Psoas muscle (tissue), 7 donors: ENCODE measurements at regions not wholly inside any gene's neighbourhood (a gene's known extent, or its start where the extent isn't known, plus 50 kb on each side); places are given as distances from the start of the nearest gene placed in this dataset.

Experiments
- ATAC-seq, 4 donors: fragments of 200-7000 bp; cut with Tn5 transposase; one replicate each; pipeline ENCODE4 v1.9.1; 2020; ENCODE audit warnings: moderate library complexity in 3 of 4, mild to moderate bottlenecking in 2 of 4
- DNase-seq, 2 donors: peaks; one replicate each; pipeline ENCODE4 v3.0.0-alpha.2; 2020
- H3K27ac ChIP-seq: fragments of 200-600 bp; one replicate; pipeline ENCODE4 v1.8.0; 2022
- H3K27me3 ChIP-seq, 3 donors: fragments of 200-600 bp in 1 of 3; one replicate each; pipeline versions ENCODE4 v1.6.1 to v1.8.0; 2013 to 2022; ENCODE audit warnings: low read length in 2 of 3, mild to moderate bottlenecking in 2 of 3, moderate library complexity in 1 of 3; ENCODE audit not compliant: insufficient read depth in 3 of 3
- H3K36me3 ChIP-seq, 2 donors: fragments of 200-600 bp in 1 of 2; one replicate each; pipeline versions ENCODE4 v1.6.1 to v1.8.0; 2013 to 2022; ENCODE audit warnings: low read depth in 1 of 2, mild to moderate bottlenecking in 1 of 2, moderate library complexity in 1 of 2; ENCODE audit not compliant: insufficient read depth in 1 of 2
- H3K4me1 ChIP-seq: fragments of 200-600 bp; one replicate; pipeline ENCODE4 v1.8.0; 2022
- H3K4me3 ChIP-seq: fragments of 200-600 bp; one replicate; pipeline ENCODE4 v1.8.0; 2022; ENCODE audit warnings: mild to moderate bottlenecking
- H3K9me3 ChIP-seq: fragments of 200-600 bp; one replicate; pipeline ENCODE4 v1.8.0; 2022
- WGBS, 3 donors: extraction: QIAGEN DNeasy Blood & Tissue Kit; methylation state at CpG; one replicate each; pipeline versions ENCODE4 v1.1.6 to v1.1.7; 2013; 5-methylcytosine and 5-hydroxymethylcytosine counted together
- intact Hi-C, 2 donors: fragments of 100-400 bp; cut with DNase I; formaldehyde crosslinking; loops; one replicate each; pipeline versions ENCODE4 v1.11.0 to v1.14.2; 2022
- TF ChIP-seq, protein P1 (sequence below): fragments of 200-600 bp; IDR thresholded peaks from one replicate; pipeline ENCODE4 v1.8.0; 2022; ENCODE audit warnings: antibody characterized with exemption
- donor health status: healthy with polysubstance abuse.
- donor health status: DM: no; HTN: no; CAD: no; lungs with moderate emphysema.
- donor health status: Bipolar disorder and iron deficiency.
- donor health status: healthy.
- donor health status: DM: yes; HTN: yes; CAD: no.
- donor health status: DM: no; HTN: no; CAD: no.
- donor health status: DM: yes; HTN: yes; CAD: no.

DNA sequence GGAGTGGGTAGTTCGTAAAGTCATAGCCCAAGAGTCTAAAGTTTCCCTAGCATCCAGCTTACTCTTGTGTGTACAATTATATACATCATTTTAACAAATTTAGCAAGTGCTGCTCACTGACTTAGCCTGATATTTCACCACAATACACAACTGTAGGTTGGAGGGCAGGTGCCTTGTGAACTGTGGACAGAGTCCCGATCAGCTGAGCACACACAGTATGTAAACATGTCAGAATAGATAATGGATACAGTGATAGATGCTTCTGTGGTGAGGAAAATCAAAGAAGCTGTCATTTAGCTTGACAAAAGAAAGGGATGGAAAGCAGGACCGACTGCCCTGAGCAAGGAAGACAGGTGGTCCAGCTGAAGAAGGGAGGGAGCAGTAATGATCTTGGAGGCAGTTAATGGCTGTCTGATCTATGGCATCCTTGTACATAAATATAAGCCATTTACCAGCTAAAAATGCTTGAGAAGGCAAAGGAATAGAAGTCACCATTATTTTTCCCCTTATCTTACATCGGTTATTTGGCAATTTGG lies 372.8 kb upstream of the UBE2E3 start:
- intact Hi-C loops = loop anchor here in 1 of 2 donors (10.0 kb wide), 1 partner anchor 447 kb away; no protein-coding TSS in a partner anchor
- TF ChIP-seq, protein P1, sequence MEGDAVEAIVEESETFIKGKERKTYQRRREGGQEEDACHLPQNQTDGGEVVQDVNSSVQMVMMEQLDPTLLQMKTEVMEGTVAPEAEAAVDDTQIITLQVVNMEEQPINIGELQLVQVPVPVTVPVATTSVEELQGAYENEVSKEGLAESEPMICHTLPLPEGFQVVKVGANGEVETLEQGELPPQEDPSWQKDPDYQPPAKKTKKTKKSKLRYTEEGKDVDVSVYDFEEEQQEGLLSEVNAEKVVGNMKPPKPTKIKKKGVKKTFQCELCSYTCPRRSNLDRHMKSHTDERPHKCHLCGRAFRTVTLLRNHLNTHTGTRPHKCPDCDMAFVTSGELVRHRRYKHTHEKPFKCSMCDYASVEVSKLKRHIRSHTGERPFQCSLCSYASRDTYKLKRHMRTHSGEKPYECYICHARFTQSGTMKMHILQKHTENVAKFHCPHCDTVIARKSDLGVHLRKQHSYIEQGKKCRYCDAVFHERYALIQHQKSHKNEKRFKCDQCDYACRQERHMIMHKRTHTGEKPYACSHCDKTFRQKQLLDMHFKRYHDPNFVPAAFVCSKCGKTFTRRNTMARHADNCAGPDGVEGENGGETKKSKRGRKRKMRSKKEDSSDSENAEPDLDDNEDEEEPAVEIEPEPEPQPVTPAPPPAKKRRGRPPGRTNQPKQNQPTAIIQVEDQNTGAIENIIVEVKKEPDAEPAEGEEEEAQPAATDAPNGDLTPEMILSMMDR = no peak
- no peak overlapping the region for H3K27ac ChIP-seq
- no peaks in the 10 kb centered on the region for H3K36me3 ChIP-seq
- no peaks in the 10 kb centered on the region for H3K9me3 ChIP-seq
- WGBS, 3 donors = 68 to 79% (median 73%) methylated on average over 4 of the region's 4 CpGs
- no peaks in the 10 kb centered on the region for H3K4me1 ChIP-seq
- no peak for ATAC-seq
- H3K27me3 ChIP-seq = no peaks in the 10 kb centered on the region
- no peak overlapping the region for H3K4me3 ChIP-seq
- no peak for DNase-seq

DNA sequence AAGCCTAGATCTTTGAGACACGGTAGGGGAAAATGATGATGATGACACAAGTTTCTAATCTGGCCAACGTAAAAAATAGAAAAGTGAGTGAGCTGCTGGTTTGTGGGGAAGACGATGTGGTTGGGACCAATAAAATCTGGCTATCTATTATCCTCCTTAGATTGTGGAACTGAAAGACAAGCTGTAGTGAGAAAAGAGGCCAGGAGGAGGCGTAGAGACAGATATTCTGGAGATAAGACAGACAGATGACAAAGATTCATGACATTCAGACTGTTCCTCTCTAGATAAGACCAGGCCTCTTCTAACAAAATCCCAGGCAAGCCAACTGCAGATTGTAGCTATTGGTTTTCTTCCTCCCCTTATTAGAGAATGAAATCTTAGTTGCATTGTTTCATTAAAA lies 376.3 kb upstream of the UBE2E3 start:
- H3K27me3 ChIP-seq = no peaks in the 10 kb centered on the region
- 29 to 53% (median 30%) methylated on average over 4 of the region's 4 CpGs for WGBS, 3 donors
- no peak for DNase-seq
- intact Hi-C loops = loop anchor here in 1 of 2 donors (10.0 kb wide), 1 partner anchor 451 kb away; no protein-coding TSS in a partner anchor
- no peak overlapping the region for H3K4me3 ChIP-seq
- ATAC-seq = no peak
- H3K27ac ChIP-seq = no peak overlapping the region
- H3K4me1 ChIP-seq = no peaks in the 10 kb centered on the region
- no peaks in the 10 kb centered on the region for H3K36me3 ChIP-seq
- no peaks in the 10 kb centered on the region for H3K9me3 ChIP-seq
- TF ChIP-seq, protein P1 = peak; percentile 19

DNA sequence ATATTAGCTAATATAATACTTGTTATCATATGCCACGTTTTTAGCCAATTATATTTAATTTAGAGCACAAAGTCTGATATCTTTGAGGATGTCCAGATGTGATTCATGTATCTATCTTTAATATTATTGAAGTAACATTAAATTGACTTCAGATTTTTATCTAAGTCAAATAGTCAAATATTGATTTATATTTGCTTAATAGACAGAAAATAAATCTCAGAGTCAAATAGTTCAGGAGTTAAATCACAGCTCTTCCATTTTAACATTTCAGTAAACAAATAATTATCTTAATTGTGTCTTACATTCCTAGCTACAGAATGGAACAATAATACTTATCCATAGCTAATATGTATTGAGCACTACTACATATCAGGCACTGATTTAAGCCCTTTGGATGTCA lies 379.4 kb upstream of the UBE2E3 start:
- intact Hi-C loops = loop anchor here in 1 of 2 donors (10.0 kb wide), 1 partner anchor 454 kb away; no protein-coding TSS in a partner anchor
- H3K4me3 ChIP-seq = no peak overlapping the region

DNA sequence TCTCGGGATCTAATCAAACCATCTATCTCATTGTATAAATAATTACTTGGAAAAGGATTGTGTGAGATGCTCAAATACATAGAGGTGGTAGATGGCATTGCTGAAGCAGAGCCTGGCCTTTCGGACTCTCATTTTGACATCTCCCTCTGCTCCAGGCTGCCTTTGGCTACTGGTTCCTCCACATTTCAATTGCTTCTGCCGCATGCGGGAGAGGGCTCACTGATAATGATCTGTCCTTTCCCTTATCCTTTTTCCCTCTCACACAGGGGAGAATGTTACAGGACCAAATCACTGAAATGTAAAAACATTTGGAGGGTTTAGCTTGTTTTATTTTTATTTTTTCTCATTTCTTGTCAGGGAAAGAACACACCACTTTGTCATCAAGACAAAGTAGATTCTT lies 380.6 kb upstream of the UBE2E3 start:
- Histone ChIP-seq H3K9me3 (no peaks in the 10 kb centered on the region), H3K27me3 (no peaks in the 10 kb centered on the region), H3K36me3 (no peaks in the 10 kb centered on the region), H3K27ac (no peak overlapping the region), H3K4me3 (no peak overlapping the region), H3K4me1 (no peaks in the 10 kb centered on the region)
- 75 to 89% (median 84%) methylated on average over 4 of the region's 4 CpGs for WGBS, 3 donors
- intact Hi-C loops = loop anchor here in 1 of 2 donors (10.0 kb wide), 1 partner anchor 455 kb away; no protein-coding TSS in a partner anchor
- ATAC-seq = no peak
- TF ChIP-seq, protein P1 = no peak
- DNase-seq = no peak

More for the DNA sequence above, 379.4 kb upstream of the UBE2E3 start:
- no peaks in the 10 kb centered on the region for H3K9me3 ChIP-seq
- TF ChIP-seq, protein P1 = no peak
- no peak for DNase-seq
- H3K36me3 ChIP-seq = no peaks in the 10 kb centered on the region
- no peak overlapping the region for H3K27ac ChIP-seq
- ATAC-seq = no peak
- no peaks in the 10 kb centered on the region for H3K27me3 ChIP-seq
- WGBS, 3 donors = 62 to 70% (median 64%) methylated on average over 1 of the region's 1 CpG
- H3K4me1 ChIP-seq = no peaks in the 10 kb centered on the region

DNA sequence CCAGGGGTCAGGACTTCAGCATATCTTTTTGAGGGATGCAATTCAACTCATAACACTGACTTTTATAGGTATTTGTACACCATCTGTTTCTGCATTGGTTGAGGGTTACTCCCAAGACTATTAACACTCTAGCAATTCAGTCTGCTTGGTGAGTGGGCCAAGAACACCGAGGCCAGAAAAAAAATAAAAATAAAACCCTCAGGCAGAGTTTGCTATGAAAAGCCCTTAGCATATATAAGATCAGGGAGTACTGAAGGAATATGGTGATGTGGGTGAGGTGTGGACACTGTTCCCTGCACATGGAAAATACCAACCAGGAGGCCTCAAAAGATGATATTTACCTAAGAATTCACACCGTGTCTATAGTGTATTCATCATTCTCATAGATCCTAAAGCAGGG lies 383.2 kb upstream of the UBE2E3 start:
- TF ChIP-seq, protein P1 = no peak
- DNase-seq (no peak), ATAC-seq (no peak)
- no peaks in the 10 kb centered on the region for H3K9me3 ChIP-seq
- no peaks in the 10 kb centered on the region for H3K27me3 ChIP-seq
- intact Hi-C loops = no loop called here
- no peak overlapping the region for H3K27ac ChIP-seq
- no peak overlapping the region for H3K4me3 ChIP-seq
- no peaks in the 10 kb centered on the region for H3K36me3 ChIP-seq
- H3K4me1 ChIP-seq = no peaks in the 10 kb centered on the region
- WGBS, 3 donors = 63 to 82% (median 79%) methylated on average over 2 of the region's 2 CpGs
